ENCODE measurements at regions not wholly inside any gene's neighbourhood (a gene's known extent, or its start where the extent isn't known, plus 50 kb on each side); places are given as distances from the start of the nearest gene placed in this dataset.
A peak's percentile ranks its signal among the peaks of the same experiment; 100 is the strongest.

- no peaks in the 10 kb centered on the region for H3K9me2 ChIP-seq (replicated peaks; ENCODE audit: low read length)
- ATAC-seq (no peak), DNase-seq (no peak)
- no peak overlapping the region for H3K27ac ChIP-seq (ENCODE audit: low read length)
- no peaks in the 10 kb centered on the region for H4K20me1 ChIP-seq (ENCODE audit: low read length)
- no peaks in the 10 kb centered on the region for H3K79me2 ChIP-seq (ENCODE audit: low read length)
- no peak overlapping the region for H3K4me3 ChIP-seq (ENCODE audit: low read length)
- H3K4me1 ChIP-seq (ENCODE audit: insufficient read depth, low read length): no peaks in the 10 kb centered on the region
- no peak overlapping the region for H3K9ac ChIP-seq (ENCODE audit: low read length)
- H3F3A ChIP-seq (ENCODE audit: low read length, unreplicated experiment): no peaks in the 10 kb centered on the region
- no peaks in the 10 kb centered on the region for H3K36me3 ChIP-seq (ENCODE audit: low read depth, low read length)
- H2AFZ ChIP-seq (ENCODE audit: low read length): no peak overlapping the region
- H3K27me3 ChIP-seq (ENCODE audit: low read length): no peaks in the 10 kb centered on the region
- TF ChIP-seq EZH2 (IDR thresholded peaks at IDR 0.05; ENCODE audit: low read length, unreplicated experiment) (no peak), CTCF (conservative IDR thresholded peaks at IDR 0.05; ENCODE audit: low read depth, low read length) (no peak), EZH2phosphoT487 (IDR thresholded peaks at IDR 0.05; ENCODE audit: borderline replicate concordance, low read length) (no peak)
- no TSS peak for BruUV-seq (replicated peaks)
- H3K9me3 ChIP-seq (ENCODE audit: low read length): 0 out of 2 replicates have a peak, but pooled peaks cover 15% of the 10 kb centered on the region
- ChIA-PET CTCF (no interaction called here), POLR2A (ENCODE audit: unreplicated experiment) (no interaction called here)
- intact Hi-C loops (cut with micrococcal nuclease): no loop called here
- H3K4me2 ChIP-seq (ENCODE audit: low read length): no peak overlapping the region
Observed at GRCh38 chr5:15300141-15300540, 199.8 kb upstream of the FBXL7 start.

GRCh38 chr5:15290953-15291352 is 209.0 kb upstream of the FBXL7 start:
- ATAC-seq (no peak), DNase-seq (peak; percentile 7)
- intact Hi-C loops (cut with micrococcal nuclease): no loop called here
- Histone ChIP-seq H3K9me2 (replicated peaks; ENCODE audit: low read length) (no peaks in the 10 kb centered on the region), H3K79me2 (ENCODE audit: low read length) (no peaks in the 10 kb centered on the region), H3K4me3 (ENCODE audit: low read length) (no peak overlapping the region), H3K27ac (ENCODE audit: low read length) (no peak overlapping the region), H3K27me3 (ENCODE audit: low read length) (no peaks in the 10 kb centered on the region), H2AFZ (ENCODE audit: low read length) (no peak overlapping the region), H3K4me1 (ENCODE audit: insufficient read depth, low read length) (no peaks in the 10 kb centered on the region), H3K9ac (ENCODE audit: low read length) (no peak overlapping the region), H3K9me3 (ENCODE audit: low read length) (peaks cover 12% of the 10 kb centered on the region), H3K36me3 (ENCODE audit: low read depth, low read length) (no peaks in the 10 kb centered on the region), H3K4me2 (ENCODE audit: low read length) (no peak overlapping the region), H4K20me1 (ENCODE audit: low read length) (no peaks in the 10 kb centered on the region), H3F3A (ENCODE audit: low read length, unreplicated experiment) (no peaks in the 10 kb centered on the region)
- TF ChIP-seq CTCF (conservative IDR thresholded peaks at IDR 0.05; ENCODE audit: low read depth, low read length): 0 out of 2 replicates have a peak, but pooled peaks have one; percentile 16
- TF ChIP-seq EZH2 (IDR thresholded peaks at IDR 0.05; ENCODE audit: low read length, unreplicated experiment): no peak
- CTCF ChIA-PET: no interaction called here
- BruUV-seq (replicated peaks): no TSS peak
- POLR2A ChIA-PET (ENCODE audit: unreplicated experiment): no interaction called here

DNA sequence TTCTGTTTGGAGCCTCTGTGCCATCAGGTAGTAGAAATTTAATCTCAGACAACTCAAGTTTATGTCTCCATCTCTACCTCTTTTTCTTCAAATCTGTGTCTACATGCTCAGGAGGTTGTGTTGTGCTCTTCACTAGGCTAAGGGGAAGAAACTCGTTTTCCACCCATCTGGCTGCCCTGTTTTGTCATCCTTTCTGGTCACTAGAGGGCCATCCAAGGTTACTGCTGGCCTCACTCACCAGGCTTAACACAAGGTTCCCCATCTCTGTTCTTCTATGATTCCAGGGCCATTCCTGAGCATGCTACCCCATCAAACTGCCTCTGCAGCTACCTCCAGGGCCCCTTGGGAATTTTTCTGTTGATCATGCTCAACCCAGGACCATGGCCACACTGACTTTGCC is 213.3 kb upstream of the FBXL7 start:
- CTCF ChIA-PET: no interaction called here
- Histone ChIP-seq H3K9me2 (replicated peaks; ENCODE audit: low read length) (no peaks in the 10 kb centered on the region), H3K79me2 (ENCODE audit: low read length) (no peaks in the 10 kb centered on the region), H3F3A (ENCODE audit: low read length, unreplicated experiment) (no peaks in the 10 kb centered on the region), H2AFZ (ENCODE audit: low read length) (no peak overlapping the region), H3K9ac (ENCODE audit: low read length) (no peak overlapping the region), H3K9me3 (ENCODE audit: low read length) (peaks cover 15% of the 10 kb centered on the region), H4K20me1 (ENCODE audit: low read length) (no peaks in the 10 kb centered on the region), H3K4me1 (ENCODE audit: insufficient read depth, low read length) (no peaks in the 10 kb centered on the region), H3K4me2 (ENCODE audit: low read length) (no peak overlapping the region), H3K36me3 (ENCODE audit: low read depth, low read length) (no peaks in the 10 kb centered on the region), H3K27ac (ENCODE audit: low read length) (no peak overlapping the region), H3K4me3 (ENCODE audit: low read length) (no peak overlapping the region), H3K27me3 (ENCODE audit: low read length) (no peaks in the 10 kb centered on the region)
- BruUV-seq (replicated peaks): no TSS peak
- POLR2A ChIA-PET (ENCODE audit: unreplicated experiment): no interaction called here
- no peak for TF ChIP-seq EZH2 (IDR thresholded peaks at IDR 0.05; ENCODE audit: low read length, unreplicated experiment)
- no peak for TF ChIP-seq EZH2phosphoT487 (IDR thresholded peaks at IDR 0.05; ENCODE audit: borderline replicate concordance, low read length)
- TF ChIP-seq CTCF (conservative IDR thresholded peaks at IDR 0.05; ENCODE audit: low read depth, low read length): no peak
- intact Hi-C loops (cut with micrococcal nuclease): no loop called here
- ATAC-seq: no peak
- DNase-seq: no peak

Measured in PC-3 (cell line).